GM12872 (cell line): ENCODE measurements at regions not wholly inside any gene's neighbourhood (a gene's known extent, or its start where the extent isn't known, plus 50 kb on each side); places are given as distances from the start of the nearest gene placed in this dataset.

ENCODE experiments used
- CTCF ChIP-seq: IDR thresholded peaks from 3 replicates; pipeline ENCODE4 v1.5.1; 2011; ENCODE audit warnings: low read depth, mild to moderate bottlenecking, low read length, moderate library complexity; ENCODE audit not compliant: insufficient read depth

- no peak for TF ChIP-seq CTCF
Measured at GRCh38 chr11:105189581-105189980, 50.0 kb upstream of the CARD18 start.
